A673 (cell line): ENCODE measurements at regions not wholly inside any gene's neighbourhood (a gene's known extent, or its start where the extent isn't known, plus 50 kb on each side); places are given as distances from the start of the nearest gene placed in this dataset.

Source experiments
- BruUV-seq: library from RNA; stranded (reverse); fragments of 400-500 nt; replicated peaks from 2 replicates; lab custom pipeline; 2021; lab: Mats Ljungman, UMichigan
- CTCF ChIA-PET: fragments of 300-600 bp; sonication (Branson Sonifier 250); formaldehyde crosslinking; loops from one replicate; lab custom pipeline; 2022; ENCODE audit warnings: antibody characterized with exemption; lab: Charles Lee
- POLR2A ChIA-PET: fragments of 300-600 bp; sonication (Branson Sonifier 250); formaldehyde crosslinking; loops from one replicate; lab custom pipeline; 2022; ENCODE audit warnings: antibody characterized with exemption; ENCODE audit not compliant: low non-redundant PET; lab: Charles Lee
- DNase-seq: peaks from one replicate; pipeline ENCODE4 v3.0.0-alpha.2; 2015; ENCODE audit warnings: low spot score
- H3K27ac ChIP-seq: fragments of 200-600 bp; sonication (generic); 2 replicates; pipeline ENCODE4 v1.5.1; 2016; ENCODE audit warnings: mixed run types, low read depth, mild to moderate bottlenecking, mixed read lengths, antibody characterized with exemption, low read length; ENCODE audit not compliant: poor library complexity, severe bottlenecking
- H3K27me3 ChIP-seq: fragments of 200-600 bp; sonication (generic); replicated peaks from 2 replicates; pipeline ENCODE4 v1.6.1; 2017; ENCODE audit warnings: mixed run types, low read depth, mild to moderate bottlenecking, mixed read lengths, antibody characterized with exemption, low read length; ENCODE audit not compliant: insufficient read depth, poor library complexity
- H3K36me3 ChIP-seq: fragments of 200-600 bp; sonication (generic); 2 replicates; pipeline ENCODE4 v1.6.1; 2016; ENCODE audit warnings: mixed run types, mild to moderate bottlenecking, mixed read lengths, antibody characterized with exemption, low read length; ENCODE audit not compliant: insufficient read depth, poor library complexity, severe bottlenecking
- H3K4me1 ChIP-seq: fragments of 200-600 bp; sonication (generic); 2 replicates; pipeline ENCODE4 v1.6.1; 2017; ENCODE audit warnings: mixed run types, mild to moderate bottlenecking, mixed read lengths, antibody characterized with exemption, low read length; ENCODE audit not compliant: insufficient read depth, poor library complexity, severe bottlenecking
- H3K4me3 ChIP-seq: fragments of 200-600 bp; sonication (generic); 2 replicates; pipeline ENCODE4 v1.5.1; 2016; ENCODE audit warnings: low read depth, mixed run types, mild to moderate bottlenecking, mixed read lengths, low read length; ENCODE audit not compliant: poor library complexity, severe bottlenecking
- H3K9me3 ChIP-seq: fragments of 200-600 bp; sonication (generic); 2 replicates; pipeline ENCODE4 v1.6.1; 2016; ENCODE audit warnings: mixed run types, low read depth, mild to moderate bottlenecking, mixed read lengths, antibody characterized with exemption, low read length; ENCODE audit not compliant: poor library complexity, severe bottlenecking
- EZH2 ChIP-seq: fragments of 200-600 bp; sonication (generic); IDR thresholded peaks from 2 replicates; pipeline ENCODE4 v1.6.1; 2017; ENCODE audit warnings: borderline replicate concordance, low read depth, mild to moderate bottlenecking, mixed read lengths, antibody characterized with exemption, low read length; ENCODE audit not compliant: poor library complexity, severe bottlenecking
- intact Hi-C: fragments of 100-400 bp; cut with micrococcal nuclease; formaldehyde crosslinking; loops from one replicate; pipeline ENCODE4 v1.10.0; 2022; ENCODE audit not compliant: unreplicated experiment
- TF ChIP-seq, protein P1 (sequence below): fragments of 300-800, 200-600 bp; sonication (generic); conservative IDR thresholded peaks from 2 replicates; pipeline ENCODE4 v1.5.1; 2017; ENCODE audit warnings: low read depth, mild to moderate bottlenecking, antibody characterized with exemption, low read length, moderate library complexity, mixed read lengths

- intact Hi-C loops: no loop called here
- Histone ChIP-seq H3K4me1 (no peaks in the 10 kb centered on the region), H3K27ac (no peak overlapping the region), H3K27me3 (no peaks in the 10 kb centered on the region), H3K9me3 (no peaks in the 10 kb centered on the region), H3K36me3 (no peaks in the 10 kb centered on the region), H3K4me3 (no peak overlapping the region)
- no TSS peak for BruUV-seq
- CTCF ChIA-PET: no interaction called here
- POLR2A ChIA-PET: no interaction called here
- TF ChIP-seq EZH2: no peak
- TF ChIP-seq, protein P1, sequence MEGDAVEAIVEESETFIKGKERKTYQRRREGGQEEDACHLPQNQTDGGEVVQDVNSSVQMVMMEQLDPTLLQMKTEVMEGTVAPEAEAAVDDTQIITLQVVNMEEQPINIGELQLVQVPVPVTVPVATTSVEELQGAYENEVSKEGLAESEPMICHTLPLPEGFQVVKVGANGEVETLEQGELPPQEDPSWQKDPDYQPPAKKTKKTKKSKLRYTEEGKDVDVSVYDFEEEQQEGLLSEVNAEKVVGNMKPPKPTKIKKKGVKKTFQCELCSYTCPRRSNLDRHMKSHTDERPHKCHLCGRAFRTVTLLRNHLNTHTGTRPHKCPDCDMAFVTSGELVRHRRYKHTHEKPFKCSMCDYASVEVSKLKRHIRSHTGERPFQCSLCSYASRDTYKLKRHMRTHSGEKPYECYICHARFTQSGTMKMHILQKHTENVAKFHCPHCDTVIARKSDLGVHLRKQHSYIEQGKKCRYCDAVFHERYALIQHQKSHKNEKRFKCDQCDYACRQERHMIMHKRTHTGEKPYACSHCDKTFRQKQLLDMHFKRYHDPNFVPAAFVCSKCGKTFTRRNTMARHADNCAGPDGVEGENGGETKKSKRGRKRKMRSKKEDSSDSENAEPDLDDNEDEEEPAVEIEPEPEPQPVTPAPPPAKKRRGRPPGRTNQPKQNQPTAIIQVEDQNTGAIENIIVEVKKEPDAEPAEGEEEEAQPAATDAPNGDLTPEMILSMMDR: no peak
- no peak for DNase-seq
These were observed 94.5 kb downstream of the KLF12 start for GRCh38 chr13:74039667-74040066.

DNA sequence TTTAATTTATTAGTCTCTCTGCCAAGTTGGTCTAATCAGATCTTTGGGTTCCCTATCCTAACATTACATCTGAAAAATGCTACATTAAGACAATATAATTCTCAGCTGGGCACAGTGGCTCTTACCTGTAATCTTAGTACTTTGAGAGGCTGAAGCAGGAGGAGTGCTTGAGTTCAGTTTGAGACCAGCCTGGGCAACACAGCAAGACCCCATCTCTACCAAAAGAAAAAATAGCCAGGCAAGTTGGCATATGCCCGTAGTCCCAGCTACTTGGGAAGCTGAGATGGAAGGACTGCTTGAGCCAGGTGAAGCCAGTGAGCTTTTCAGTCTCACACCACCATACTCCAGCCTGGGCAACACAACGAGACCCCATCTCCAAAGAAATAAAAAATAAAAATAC is 95.0 kb downstream of the KLF12 start:
- intact Hi-C loops: no loop called here
- no peak overlapping the region for H3K4me3 ChIP-seq
- H3K27me3 ChIP-seq: no peaks in the 10 kb centered on the region
- no peaks in the 10 kb centered on the region for H3K9me3 ChIP-seq
- H3K4me1 ChIP-seq: no peaks in the 10 kb centered on the region
- no TSS peak for BruUV-seq
- no peak overlapping the region for H3K27ac ChIP-seq
- CTCF ChIA-PET: no interaction called here
- POLR2A ChIA-PET: no interaction called here
- H3K36me3 ChIP-seq: no peaks in the 10 kb centered on the region
- TF ChIP-seq, protein P1: no peak
- no peak for TF ChIP-seq EZH2
- no peak for DNase-seq

DNA sequence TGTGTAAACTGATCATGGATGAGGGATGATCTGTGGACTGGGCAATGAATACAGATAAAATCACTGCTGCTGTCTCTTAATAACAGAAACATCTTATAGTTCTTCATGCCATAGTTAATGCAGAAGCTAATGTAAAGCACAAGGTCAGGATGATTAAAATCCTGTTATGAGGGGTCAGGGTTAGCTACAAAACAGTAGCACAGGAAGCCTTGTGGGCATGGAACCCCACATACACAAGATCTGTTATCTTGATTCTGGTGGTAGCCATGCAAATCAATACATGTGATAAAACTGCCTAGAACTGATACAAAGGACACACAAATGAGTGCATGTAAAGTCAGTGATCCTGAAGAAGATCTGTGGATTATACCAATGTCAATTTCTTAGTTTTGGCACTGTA is 96.4 kb downstream of the KLF12 start:
- DNase-seq: no peak
- no peaks in the 10 kb centered on the region for H3K36me3 ChIP-seq
- no peaks in the 10 kb centered on the region for H3K4me1 ChIP-seq
- ChIA-PET POLR2A (no interaction called here), CTCF (no interaction called here)
- H3K9me3 ChIP-seq: no peaks in the 10 kb centered on the region
- no TSS peak for BruUV-seq
- intact Hi-C loops: no loop called here
- H3K27ac ChIP-seq: no peak overlapping the region
- no peak overlapping the region for H3K4me3 ChIP-seq
- H3K27me3 ChIP-seq: no peaks in the 10 kb centered on the region
- TF ChIP-seq, protein P1: no peak
- TF ChIP-seq EZH2: no peak
